KMS-11 (cell line): ENCODE measurements at regions not wholly inside any gene's neighbourhood (a gene's known extent, or its start where the extent isn't known, plus 50 kb on each side); places are given as distances from the start of the nearest gene placed in this dataset.

Experiments
- H2AFZ ChIP-seq: fragments of 200-600 bp; sonication (generic); 2 replicates; pipeline ENCODE4 v1.6.1; 2016; ENCODE audit warnings: antibody characterized with exemption, mixed run types, low read depth
- H3K27ac ChIP-seq: fragments of 200-600 bp; sonication (generic); 2 replicates; pipeline ENCODE4 v1.6.1; 2016; ENCODE audit warnings: mild to moderate bottlenecking, mixed run types
- H3K27me3 ChIP-seq: fragments of 200-600 bp; sonication (generic); 2 replicates; pipeline ENCODE4 v1.6.1; 2017; ENCODE audit warnings: mild to moderate bottlenecking, low read depth, mixed run types, moderate library complexity; ENCODE audit not compliant: insufficient read depth
- H3K36me3 ChIP-seq: fragments of 200-600 bp; sonication (generic); 2 replicates; pipeline ENCODE4 v1.6.1; 2017; ENCODE audit warnings: mild to moderate bottlenecking, mixed run types; ENCODE audit not compliant: insufficient read depth
- H3K4me1 ChIP-seq: fragments of 200-600 bp; sonication (generic); 2 replicates; pipeline ENCODE4 v1.6.1; 2016; ENCODE audit warnings: mild to moderate bottlenecking, low read depth, mixed run types; ENCODE audit not compliant: poor library complexity, severe bottlenecking
- H3K4me2 ChIP-seq: fragments of 200-600 bp; sonication (generic); 2 replicates; pipeline ENCODE4 v1.7.0; 2016; ENCODE audit warnings: mild to moderate bottlenecking, mixed run types
- H3K4me3 ChIP-seq: fragments of 200-600 bp; sonication (generic); IDR thresholded peaks from 2 replicates; pipeline ENCODE4 v1.6.1; 2017; ENCODE audit warnings: low read depth, low read length, mixed read lengths; ENCODE audit not compliant: insufficient read depth
- H3K79me2 ChIP-seq: fragments of 200-600 bp; sonication (generic); 2 replicates; pipeline ENCODE4 v1.6.1; 2016; ENCODE audit warnings: low read depth, mixed run types; ENCODE audit not compliant: insufficient read depth
- H3K9ac ChIP-seq: fragments of 200-600 bp; sonication (generic); 2 replicates; pipeline ENCODE4 v1.6.1; 2016; ENCODE audit warnings: mild to moderate bottlenecking, mixed run types
- H4K20me1 ChIP-seq: fragments of 200-600 bp; sonication (generic); 2 replicates; pipeline ENCODE4 v1.6.1; 2016; ENCODE audit warnings: mild to moderate bottlenecking, mixed run types; ENCODE audit not compliant: insufficient read depth
- TF ChIP-seq, protein P1 (sequence below): fragments of 200-600 bp; sonication (generic); conservative IDR thresholded peaks from 2 replicates; pipeline ENCODE4 v1.6.1; 2017; ENCODE audit warnings: low read depth, mild to moderate bottlenecking, antibody characterized with exemption, low read length, moderate library complexity, mixed read lengths

DNA sequence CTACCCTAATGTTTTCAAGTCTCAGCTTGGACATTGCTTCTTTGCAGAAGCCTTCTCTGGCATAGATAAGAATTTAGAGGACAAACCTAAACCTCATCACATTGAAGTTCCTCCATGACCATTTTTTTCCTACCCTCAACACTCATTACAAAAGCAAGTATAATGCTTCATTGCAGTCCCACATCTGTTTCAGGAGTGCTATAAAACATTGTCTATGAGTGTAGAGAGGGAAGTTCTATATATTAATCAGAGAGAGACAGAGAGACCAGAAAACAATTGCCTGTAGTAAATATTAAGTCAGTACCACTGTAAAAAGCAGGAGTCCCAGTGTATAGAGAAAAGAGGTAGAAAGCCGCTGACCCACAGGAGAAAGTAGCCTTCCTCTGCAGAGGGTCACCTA lies 149.7 kb downstream of the PRELID2 start:
- Histone ChIP-seq H3K27me3 (no peaks in the 10 kb centered on the region), H3K79me2 (no peaks in the 10 kb centered on the region), H3K4me1 (peaks cover 12% of the 10 kb centered on the region), H3K4me3 (no peak overlapping the region), H4K20me1 (no peaks in the 10 kb centered on the region), H3K4me2 (no peak overlapping the region), H3K36me3 (no peaks in the 10 kb centered on the region), H3K9ac (no peak overlapping the region), H3K27ac (no peak overlapping the region), H2AFZ (no peak overlapping the region)
- TF ChIP-seq, protein P1, sequence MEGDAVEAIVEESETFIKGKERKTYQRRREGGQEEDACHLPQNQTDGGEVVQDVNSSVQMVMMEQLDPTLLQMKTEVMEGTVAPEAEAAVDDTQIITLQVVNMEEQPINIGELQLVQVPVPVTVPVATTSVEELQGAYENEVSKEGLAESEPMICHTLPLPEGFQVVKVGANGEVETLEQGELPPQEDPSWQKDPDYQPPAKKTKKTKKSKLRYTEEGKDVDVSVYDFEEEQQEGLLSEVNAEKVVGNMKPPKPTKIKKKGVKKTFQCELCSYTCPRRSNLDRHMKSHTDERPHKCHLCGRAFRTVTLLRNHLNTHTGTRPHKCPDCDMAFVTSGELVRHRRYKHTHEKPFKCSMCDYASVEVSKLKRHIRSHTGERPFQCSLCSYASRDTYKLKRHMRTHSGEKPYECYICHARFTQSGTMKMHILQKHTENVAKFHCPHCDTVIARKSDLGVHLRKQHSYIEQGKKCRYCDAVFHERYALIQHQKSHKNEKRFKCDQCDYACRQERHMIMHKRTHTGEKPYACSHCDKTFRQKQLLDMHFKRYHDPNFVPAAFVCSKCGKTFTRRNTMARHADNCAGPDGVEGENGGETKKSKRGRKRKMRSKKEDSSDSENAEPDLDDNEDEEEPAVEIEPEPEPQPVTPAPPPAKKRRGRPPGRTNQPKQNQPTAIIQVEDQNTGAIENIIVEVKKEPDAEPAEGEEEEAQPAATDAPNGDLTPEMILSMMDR = no peak

DNA sequence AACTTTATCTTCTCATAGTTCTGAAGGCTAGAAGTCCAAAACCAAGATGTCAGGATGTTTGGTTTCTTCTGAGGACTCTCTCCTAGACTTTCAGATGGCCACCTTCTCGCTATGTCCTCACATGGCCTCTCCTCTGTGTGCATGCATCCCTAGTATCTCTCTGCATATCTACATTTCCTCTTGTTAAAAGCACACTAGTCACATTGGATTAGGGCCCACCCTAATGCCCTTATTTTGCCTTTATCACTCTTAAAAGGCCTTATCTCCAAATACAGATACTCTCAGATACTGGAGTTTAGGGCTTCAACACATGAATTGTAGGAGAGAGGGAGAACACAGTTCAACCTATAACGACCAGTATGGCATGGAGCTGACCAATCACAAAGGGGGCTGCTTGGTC lies 151.7 kb downstream of the PRELID2 start:
- H3K36me3 ChIP-seq = no peaks in the 10 kb centered on the region
- H3K4me3 ChIP-seq = no peak overlapping the region
- H2AFZ ChIP-seq = no peak overlapping the region
- H3K27me3 ChIP-seq = no peaks in the 10 kb centered on the region
- H3K4me2 ChIP-seq = no peak overlapping the region
- H3K9ac ChIP-seq = no peak overlapping the region
- H3K27ac ChIP-seq = no peak overlapping the region
- no peaks in the 10 kb centered on the region for H4K20me1 ChIP-seq
- H3K79me2 ChIP-seq = no peaks in the 10 kb centered on the region
- TF ChIP-seq, protein P1 = no peak
- H3K4me1 ChIP-seq = peaks cover 12% of the 10 kb centered on the region

DNA sequence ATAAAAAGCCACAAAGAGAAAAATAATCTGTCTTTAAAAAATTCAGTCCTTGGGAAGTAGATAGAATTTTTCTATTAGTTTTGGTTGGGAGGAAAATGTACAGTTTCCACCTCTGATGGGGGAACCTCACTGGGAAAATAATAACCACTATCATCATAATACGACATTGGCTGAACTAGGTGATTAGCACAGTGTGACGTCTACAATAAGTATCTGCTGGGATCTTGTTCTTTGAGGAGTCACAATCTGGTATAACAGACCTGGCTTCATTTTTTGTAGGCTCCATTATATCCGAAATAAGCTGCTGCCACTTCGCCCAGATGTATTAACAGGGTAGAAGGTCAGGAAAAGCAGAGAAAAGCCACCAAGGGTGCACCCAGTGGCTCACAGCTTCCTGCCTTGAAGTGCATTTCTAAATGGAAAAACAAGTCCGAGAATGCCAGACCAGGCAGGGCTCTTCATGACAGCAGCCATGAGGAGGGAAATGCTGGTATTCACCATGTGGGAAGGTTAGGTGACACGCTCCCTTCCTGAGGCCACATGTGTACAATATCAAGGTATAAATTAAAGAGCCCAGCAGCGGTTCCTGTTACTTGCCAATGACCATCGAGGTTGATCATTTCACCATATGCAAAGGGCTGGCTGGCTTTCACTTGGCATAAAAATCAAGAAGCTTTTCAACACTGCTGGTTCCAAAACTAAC lies 152.8 kb downstream of the PRELID2 start:
- H3K36me3 ChIP-seq = no peaks in the 10 kb centered on the region
- no peaks in the 10 kb centered on the region for H3K79me2 ChIP-seq
- no peak overlapping the region for H3K4me3 ChIP-seq
- no peak overlapping the region for H2AFZ ChIP-seq
- H3K27me3 ChIP-seq = no peaks in the 10 kb centered on the region
- no peak overlapping the region for H3K9ac ChIP-seq
- H3K27ac ChIP-seq = no peak overlapping the region
- TF ChIP-seq, protein P1 = no peak
- no peaks in the 10 kb centered on the region for H4K20me1 ChIP-seq
- H3K4me1 ChIP-seq = peaks cover 12% of the 10 kb centered on the region
- 0 out of 2 replicates have a peak overlapping the region, but pooled peaks have one; percentile 2 for H3K4me2 ChIP-seq

DNA sequence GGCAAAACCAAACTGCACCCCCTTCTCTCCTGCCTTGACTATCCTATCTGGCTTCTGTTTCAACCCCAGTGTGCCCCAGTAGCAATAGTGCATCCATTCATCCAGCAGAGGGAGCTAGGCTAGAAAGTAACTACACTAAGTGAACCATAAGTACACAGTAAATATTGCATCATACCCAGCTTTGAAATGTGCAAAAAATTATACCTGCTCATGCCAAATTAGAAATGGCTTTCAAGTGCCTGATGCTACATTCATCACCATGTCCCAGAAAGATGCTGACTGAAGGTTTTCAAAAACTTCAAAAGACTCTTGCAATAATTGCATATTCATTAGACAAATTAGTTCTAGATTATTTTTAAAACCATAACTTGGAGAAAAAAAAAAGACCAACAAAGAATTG lies 153.5 kb downstream of the PRELID2 start:
- peaks cover 12% of the 10 kb centered on the region for H3K4me1 ChIP-seq
- TF ChIP-seq, protein P1 = peak; percentile 86
- no peaks in the 10 kb centered on the region for H3K27me3 ChIP-seq
- peak overlapping the region; percentile 2; the same call in 1 of the 2 replicates for H3K4me2 ChIP-seq
- no peaks in the 10 kb centered on the region for H3K79me2 ChIP-seq
- H2AFZ ChIP-seq = no peak overlapping the region
- no peaks in the 10 kb centered on the region for H4K20me1 ChIP-seq
- H3K36me3 ChIP-seq = no peaks in the 10 kb centered on the region
- H3K27ac ChIP-seq = no peak overlapping the region
- no peak overlapping the region for H3K9ac ChIP-seq
- no peak overlapping the region for H3K4me3 ChIP-seq
